ENCODE measurements at regions not wholly inside any gene's neighbourhood (a gene's known extent, or its start where the extent isn't known, plus 50 kb on each side); places are given as distances from the start of the nearest gene placed in this dataset.

DNA sequence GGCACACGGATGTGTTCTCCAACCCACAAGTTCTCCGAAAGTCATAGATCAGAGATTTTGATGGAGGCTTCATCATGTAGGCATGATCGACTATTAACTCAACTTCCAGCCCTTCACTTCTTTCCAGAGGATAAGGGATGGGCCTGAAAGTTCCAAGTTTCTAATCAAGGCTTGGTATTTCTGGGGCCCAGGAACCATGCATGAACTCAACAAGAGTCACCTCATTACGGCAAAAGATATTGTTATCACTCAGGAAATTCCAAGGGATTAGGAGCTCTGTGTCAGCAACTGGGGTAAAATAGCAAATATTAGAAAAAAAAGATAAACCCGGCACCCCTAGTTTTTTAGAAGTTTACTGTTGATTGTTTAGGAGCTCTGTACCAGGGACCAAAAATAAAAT, 240.1 kb upstream of the PPP1R2C start:
- no peak for DNase-seq (ENCODE audit: low read depth)

- no peak for DNase-seq (ENCODE audit: low read depth)
Observed at GRCh38 chrX:43019021-43019420, 241.1 kb upstream of the PPP1R2C start.

DNA sequence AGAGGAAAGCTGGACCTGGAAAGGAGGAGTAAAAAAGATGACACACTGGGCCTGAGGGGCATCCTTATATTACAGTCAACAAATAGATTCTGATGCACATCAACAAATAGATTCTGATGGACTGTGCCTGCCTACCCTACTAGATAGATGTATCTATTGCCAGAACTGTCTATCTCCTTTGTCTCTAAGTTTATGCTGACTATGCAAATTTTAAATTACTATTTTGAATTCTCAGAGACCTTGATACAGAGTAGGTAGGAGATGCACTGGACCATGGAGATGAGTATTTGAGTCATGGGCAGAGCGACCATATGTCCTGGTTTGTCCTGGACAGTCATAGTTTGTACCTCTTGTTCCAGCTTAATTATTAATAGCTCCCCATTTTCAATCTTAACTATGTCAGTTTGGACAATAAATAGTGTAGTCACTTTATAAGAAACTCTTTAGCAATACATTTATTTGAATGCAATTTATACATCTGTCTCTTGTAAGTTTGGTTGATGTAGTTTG, 247.9 kb upstream of the PPP1R2C start:
- no peak for DNase-seq (ENCODE audit: low read depth)

DNA sequence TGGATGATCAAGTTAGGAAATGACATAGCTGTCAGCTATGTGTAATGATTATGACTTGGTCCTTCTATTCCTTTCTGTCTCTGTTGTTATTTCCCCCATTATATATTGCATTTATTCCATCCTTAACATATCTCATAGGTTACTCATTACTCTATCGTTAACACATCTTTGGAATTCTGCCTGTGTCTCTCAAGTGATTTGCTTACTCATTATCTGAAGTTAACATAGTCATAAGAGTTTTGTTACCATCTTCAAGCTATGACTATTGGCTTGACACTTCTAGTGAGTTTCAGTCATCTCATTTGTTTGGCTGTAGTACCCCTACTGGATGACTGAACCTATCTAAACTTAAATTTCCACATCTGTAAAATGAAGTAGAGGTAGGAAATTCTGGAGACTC, 286.1 kb upstream of the PPP1R2C start:
- no peak for DNase-seq (ENCODE audit: low read depth)

DNA sequence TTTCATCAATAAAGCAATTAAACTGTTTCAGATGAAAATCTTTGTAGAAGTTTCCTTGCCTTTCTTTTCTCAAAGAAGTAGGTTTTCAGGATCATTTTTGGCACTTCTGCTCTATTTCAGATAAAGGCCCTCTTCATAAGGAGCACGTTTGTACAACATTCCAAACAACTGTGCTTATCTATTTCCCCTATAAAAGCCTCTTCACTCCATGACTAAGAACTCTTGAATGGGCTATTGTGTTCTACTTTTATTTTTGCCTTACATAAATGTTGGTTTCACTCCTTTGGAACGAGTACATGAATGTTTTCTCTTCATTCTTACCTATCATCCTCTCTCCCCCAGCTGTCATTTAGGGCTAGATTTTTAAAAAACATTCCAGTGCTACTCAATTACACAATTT, 288.0 kb upstream of the PPP1R2C start:
- DNase-seq (ENCODE audit: low read depth) = no peak

DNA sequence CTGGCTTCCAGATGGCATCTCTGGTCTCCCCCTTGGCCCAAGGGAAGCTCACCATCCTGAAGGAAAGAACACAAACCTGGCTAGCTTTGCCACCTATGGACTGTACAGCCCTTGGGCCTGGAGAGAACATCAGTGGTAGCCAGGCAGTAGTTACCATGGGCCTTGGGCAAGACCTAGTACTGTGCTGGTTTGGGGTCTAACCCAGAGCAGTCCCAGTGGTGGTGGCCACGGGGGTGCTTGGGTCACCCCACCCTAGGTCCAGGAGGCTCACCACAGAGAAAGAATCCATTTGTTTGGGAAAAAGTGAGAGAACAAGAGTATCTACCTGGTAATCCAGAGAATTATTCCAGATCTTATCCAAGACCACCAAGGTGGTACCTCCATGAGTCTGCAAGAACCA, 290.7 kb upstream of the PPP1R2C start:
- no peak for DNase-seq (ENCODE audit: low read depth)

DNA sequence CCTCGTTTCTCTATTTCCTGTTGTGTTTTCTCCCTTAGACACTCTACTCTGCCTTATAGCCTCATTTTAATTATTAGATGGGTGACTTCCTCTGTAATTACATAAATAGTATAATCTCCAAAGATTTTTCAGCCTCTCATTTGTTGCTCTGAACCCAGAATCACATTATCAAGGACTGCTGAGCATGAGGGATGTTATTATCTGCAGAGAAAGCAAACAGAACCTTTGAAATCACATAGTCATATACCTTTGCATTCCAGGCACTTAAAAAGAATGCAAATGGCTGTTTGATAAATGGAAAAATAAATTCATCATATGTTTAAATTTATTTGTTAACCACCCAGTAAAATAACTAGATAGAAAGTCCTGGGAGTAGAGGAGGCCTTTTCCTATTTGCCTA, 305.1 kb upstream of the PPP1R2C start:
- DNase-seq (ENCODE audit: low read depth) = no peak

- no peak for DNase-seq (ENCODE audit: low read depth)
Observed at GRCh38 chrX:43087830-43088229, 309.9 kb upstream of the PPP1R2C start.

GRCh38 chrX:43096830-43097229, 318.9 kb upstream of the PPP1R2C start:
- DNase-seq (ENCODE audit: low read depth) = no peak

GRCh38 chrX:43106009-43106408, 328.0 kb upstream of the PPP1R2C start:
- DNase-seq (ENCODE audit: low read depth) = no peak

- DNase-seq (ENCODE audit: low read depth) = no peak
Observed at GRCh38 chrX:43108828-43109227, 330.9 kb upstream of the PPP1R2C start.

- DNase-seq (ENCODE audit: low read depth) = no peak
Observed at GRCh38 chrX:43121637-43122036, 343.7 kb upstream of the PPP1R2C start.

DNA sequence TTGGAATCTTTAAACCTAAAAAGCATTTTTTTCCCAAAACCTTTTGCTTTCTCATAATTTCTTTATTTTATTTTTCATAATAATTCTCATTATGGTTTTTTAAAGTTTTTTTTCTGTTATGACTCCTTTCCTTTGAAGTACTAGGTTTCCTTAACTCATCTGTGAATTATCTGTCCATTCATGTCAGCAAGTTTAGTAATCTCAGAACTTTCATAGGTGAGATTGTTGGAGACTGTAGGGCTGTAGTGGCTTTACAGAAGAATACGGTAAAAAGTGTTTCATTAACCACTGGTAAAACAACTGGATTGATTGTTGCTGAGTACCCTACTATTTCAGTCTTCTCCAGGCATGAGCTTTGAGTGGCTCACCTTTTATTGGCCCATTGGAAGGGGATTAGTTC, 361.7 kb upstream of the PPP1R2C start:
- DNase-seq (ENCODE audit: low read depth) = no peak

DNA sequence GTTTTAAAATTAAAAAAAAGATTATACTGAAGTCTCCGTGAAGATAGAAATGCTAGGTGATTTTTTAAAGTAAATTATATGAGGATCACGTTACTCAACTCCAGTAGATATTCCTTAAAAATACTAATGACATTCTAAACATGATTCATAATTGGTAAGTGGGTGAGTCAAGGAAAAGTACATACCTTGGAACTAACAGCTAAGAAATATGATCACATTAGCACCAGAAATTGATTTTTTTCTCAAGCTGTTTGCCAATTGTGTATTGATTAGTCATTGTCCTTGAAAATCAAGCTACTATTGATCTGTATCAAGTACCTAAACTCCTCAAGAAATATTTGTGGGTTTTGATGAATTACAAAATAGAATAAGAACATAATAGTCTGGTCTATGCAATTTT, 362.6 kb upstream of the PPP1R2C start:
- no peak for DNase-seq (ENCODE audit: low read depth)

GRCh38 chrX:43141885-43142284, 363.9 kb upstream of the PPP1R2C start:
- no peak for DNase-seq (ENCODE audit: low read depth)

DNA sequence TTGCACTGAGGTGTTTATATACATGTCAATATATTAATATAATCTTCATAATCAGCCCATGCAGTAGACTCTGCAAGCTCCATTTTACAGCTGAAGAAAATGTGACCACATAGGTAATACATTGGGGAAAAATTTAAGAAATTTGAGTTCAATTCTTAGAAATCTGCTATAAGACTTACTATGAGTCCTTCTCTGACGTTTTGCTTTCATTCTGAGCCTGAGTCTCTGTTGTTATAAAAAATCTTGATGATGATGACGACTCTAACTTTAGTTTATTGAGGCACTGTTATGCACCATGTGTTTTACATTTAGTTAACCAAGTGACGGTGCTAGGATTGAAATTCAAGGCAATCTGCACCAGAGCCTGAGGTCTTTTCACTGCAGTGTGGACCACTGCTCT, 370.3 kb upstream of the PPP1R2C start:
- no peak for DNase-seq (ENCODE audit: low read depth)

DNA sequence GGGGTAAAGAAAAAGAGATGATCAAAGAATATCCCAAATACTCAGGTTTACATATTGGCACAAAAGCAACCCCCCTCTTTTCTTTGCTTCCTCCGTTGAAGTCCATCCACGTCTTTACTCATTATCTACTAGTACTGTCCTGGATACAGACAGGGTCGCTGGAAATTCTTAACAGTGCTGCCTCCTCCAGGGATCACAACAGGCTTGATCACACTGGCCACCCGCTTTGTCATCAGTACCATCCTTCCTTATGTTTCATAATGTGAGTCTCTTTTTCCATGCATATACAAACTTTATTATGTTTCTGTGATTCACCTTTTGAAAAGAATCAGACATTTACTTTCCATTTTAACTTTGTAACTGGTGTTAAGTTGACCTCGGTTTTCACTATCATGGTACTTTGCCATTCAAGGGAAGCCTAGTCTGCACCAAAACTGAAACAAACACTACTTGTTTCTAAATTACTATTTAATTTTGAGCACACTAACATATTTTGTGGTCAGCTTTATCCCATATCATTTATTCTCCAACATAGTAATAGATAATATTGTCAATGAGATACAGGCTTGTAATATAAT, 387.5 kb upstream of the PPP1R2C start:
- no peak for DNase-seq (ENCODE audit: low read depth)

- DNase-seq (ENCODE audit: low read depth) = no peak
Observed at GRCh38 chrX:43166874-43167273, 388.9 kb upstream of the PPP1R2C start.

DNA sequence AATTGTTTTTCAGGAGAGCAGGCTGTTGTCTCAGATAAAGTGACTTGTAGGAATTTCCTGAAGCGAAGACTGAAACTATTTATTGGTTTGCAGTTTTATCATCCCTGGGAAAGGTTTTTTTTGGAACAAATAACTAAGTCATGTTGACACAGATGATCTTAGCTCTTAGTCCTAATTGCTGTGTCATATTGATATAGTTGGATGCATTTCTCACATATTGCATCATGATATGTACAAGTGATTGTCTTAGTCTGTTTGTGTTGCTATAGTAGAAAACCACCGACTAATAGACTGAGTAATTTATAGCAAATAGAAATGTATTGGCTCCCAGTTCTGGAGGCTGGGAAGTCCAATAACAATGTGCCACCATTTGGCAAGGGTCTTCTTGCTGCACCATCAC, 397.5 kb upstream of the PPP1R2C start:
- no peak for DNase-seq (ENCODE audit: low read depth)

- no peak for DNase-seq (ENCODE audit: low read depth)
Observed at GRCh38 chrX:43176686-43177085, 398.7 kb upstream of the PPP1R2C start.

DNA sequence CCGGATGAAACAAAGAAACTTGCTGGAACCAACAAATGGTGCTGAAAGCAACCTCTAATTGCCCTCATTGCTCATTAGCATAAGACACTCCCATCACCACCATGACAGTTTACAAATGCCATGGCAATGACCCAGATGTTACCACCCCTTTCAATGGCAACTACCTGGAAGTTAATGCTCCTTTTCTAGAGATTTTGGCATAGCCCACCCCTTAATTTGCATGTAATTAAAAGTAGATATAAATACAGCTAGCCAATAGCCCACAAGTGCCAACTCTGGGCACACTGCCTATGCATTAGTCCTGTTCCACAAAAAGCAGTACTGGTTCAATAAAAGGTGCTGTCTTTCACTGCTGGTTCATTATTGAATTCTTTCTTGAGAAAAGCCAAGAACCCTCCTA, 410.3 kb upstream of the PPP1R2C start:
- DNase-seq (ENCODE audit: low read depth) = no peak

DNA sequence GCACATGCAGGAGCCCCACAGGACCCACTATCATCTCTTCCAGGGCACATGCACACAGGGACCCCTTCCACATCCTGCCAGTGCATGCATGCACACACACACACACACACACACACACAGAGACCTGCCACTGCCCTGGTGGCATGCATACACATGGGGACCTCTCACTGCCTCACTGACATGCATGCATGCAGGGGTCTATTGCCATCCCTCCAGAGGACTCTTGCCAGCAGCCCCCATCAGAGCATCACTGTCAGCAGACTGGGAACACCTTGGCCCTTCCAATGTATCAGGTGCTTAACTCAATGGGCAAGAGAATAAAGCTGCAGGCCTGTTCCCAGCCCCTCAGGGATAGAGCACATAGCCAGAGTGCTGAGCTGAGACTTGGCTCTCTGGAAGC, 433.6 kb upstream of the PPP1R2C start:
- no peak for DNase-seq (ENCODE audit: low read depth)

GRCh38 chrX:43218198-43218597, 437.9 kb upstream of the MAOA start:
- DNase-seq (ENCODE audit: low read depth) = no peak

DNA sequence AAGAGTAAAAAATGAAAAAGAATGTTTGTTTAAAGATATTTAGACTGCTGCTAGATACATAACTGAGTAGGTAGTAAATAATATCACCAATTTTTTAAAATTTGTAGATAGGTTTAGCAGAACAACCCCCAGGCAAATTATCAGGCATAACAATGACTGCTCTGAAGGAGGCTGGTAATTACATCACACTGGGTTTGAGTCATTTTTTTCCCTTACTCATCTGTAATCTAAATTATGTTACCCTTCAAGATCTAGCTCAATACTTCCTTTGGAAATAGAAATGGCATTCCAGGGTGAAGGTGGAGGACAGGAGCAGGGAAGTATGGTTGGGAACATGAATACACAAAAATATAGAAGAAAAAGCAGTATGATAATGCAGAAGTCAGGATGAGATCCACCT, 431.6 kb upstream of the MAOA start:
- no peak for DNase-seq (ENCODE audit: low read depth)
